ENCODE measurements at regions not wholly inside any gene's neighbourhood (a gene's known extent, or its start where the extent isn't known, plus 50 kb on each side); places are given as distances from the start of the nearest gene placed in this dataset.

GRCh38 chr2:8549942-8550341 lies 131.9 kb upstream of the ID2 start:
- TF ChIP-seq, protein P1, sequence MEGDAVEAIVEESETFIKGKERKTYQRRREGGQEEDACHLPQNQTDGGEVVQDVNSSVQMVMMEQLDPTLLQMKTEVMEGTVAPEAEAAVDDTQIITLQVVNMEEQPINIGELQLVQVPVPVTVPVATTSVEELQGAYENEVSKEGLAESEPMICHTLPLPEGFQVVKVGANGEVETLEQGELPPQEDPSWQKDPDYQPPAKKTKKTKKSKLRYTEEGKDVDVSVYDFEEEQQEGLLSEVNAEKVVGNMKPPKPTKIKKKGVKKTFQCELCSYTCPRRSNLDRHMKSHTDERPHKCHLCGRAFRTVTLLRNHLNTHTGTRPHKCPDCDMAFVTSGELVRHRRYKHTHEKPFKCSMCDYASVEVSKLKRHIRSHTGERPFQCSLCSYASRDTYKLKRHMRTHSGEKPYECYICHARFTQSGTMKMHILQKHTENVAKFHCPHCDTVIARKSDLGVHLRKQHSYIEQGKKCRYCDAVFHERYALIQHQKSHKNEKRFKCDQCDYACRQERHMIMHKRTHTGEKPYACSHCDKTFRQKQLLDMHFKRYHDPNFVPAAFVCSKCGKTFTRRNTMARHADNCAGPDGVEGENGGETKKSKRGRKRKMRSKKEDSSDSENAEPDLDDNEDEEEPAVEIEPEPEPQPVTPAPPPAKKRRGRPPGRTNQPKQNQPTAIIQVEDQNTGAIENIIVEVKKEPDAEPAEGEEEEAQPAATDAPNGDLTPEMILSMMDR (conservative IDR thresholded peaks at IDR 0.05; ENCODE audit: low read length) = no peak
- no peak for TF ChIP-seq EZH2phosphoT487 (IDR thresholded peaks at IDR 0.05; ENCODE audit: borderline replicate concordance)

All from Loucy (cell line).